22Rv1 (cell line): ENCODE measurements at regions not wholly inside any gene's neighbourhood (a gene's known extent, or its start where the extent isn't known, plus 50 kb on each side); places are given as distances from the start of the nearest gene placed in this dataset.
A peak's percentile ranks its signal among the peaks of the same experiment; 100 is the strongest.

Experiments used
- H3K27ac ChIP-seq: fragments of 450-650 bp; 2 replicates; pipeline ENCODE4 v1.5.1; 2017
- CTCF ChIP-seq: fragments of 450-650 bp; IDR thresholded peaks from 2 replicates; pipeline ENCODE4 v1.5.1; 2017; ENCODE audit warnings: mild to moderate bottlenecking
- ZFX ChIP-seq: fragments of 450-650 bp; IDR thresholded peaks from 2 replicates; pipeline ENCODE4 v1.6.1; 2017; ENCODE audit warnings: antibody characterized with exemption, borderline replicate concordance

GRCh38 chr1:19591482-19592091, 52.5 kb upstream of the NBL1 start:
- TF ChIP-seq CTCF: no peak
- TF ChIP-seq ZFX: no peak
- H3K27ac ChIP-seq: no peak overlapping the region

- no peak for TF ChIP-seq CTCF
- no peak for TF ChIP-seq ZFX
- no peak overlapping the region for H3K27ac ChIP-seq
These were observed 58.6 kb upstream of the NBL1 start for GRCh38 chr1:19585507-19585906.

DNA sequence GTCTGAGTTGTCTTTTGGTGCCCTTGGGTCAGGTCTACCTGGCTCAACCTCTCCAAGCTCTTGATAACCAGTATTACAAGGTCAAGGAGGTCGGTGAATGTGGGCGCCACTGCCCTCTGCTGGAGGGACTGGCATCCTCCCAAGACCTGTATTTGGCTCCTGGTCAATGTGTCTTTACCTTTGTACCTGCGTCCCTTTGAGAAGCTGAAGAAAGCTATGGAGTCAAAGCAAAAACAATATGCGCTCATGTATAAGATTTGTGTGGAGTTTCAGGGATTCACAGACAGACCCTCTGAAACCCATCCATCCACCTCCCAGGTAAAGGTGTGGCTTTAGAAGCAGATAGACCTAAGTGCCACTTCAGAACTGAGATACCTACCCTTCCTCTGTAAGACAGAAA, 61.8 kb upstream of the NBL1 start:
- H3K27ac ChIP-seq: no peak overlapping the region
- TF ChIP-seq ZFX (no peak), CTCF (peak; percentile 88)

- H3K27ac ChIP-seq: no peak overlapping the region
- no peak for TF ChIP-seq CTCF
- no peak for TF ChIP-seq ZFX
These were observed 62.7 kb upstream of the NBL1 start for GRCh38 chr1:19581381-19581780.

GRCh38 chr1:19577561-19577960, 66.5 kb upstream of the NBL1 start:
- TF ChIP-seq CTCF (no peak), ZFX (no peak)
- H3K27ac ChIP-seq: no peak overlapping the region

DNA sequence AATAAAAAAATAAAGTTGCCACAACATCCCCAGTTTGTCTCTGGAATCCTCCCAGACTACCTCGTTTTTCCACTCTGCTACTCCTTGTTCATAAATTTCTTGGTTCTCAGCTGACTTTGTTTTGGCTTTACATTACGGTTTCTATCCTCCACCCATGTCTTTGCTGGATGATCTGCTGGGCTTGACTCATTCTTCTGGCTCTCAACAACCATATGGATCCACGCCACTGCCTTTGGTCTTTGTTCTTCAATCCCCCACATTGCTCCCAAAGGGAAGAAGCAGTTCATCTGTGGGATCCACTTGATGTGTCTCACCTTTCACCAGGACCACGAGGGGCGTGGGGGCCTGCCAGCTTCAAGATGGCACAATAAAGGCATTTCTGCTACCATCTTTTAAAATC, 67.1 kb upstream of the NBL1 start:
- no peak overlapping the region for H3K27ac ChIP-seq
- TF ChIP-seq CTCF (no peak), ZFX (no peak)

DNA sequence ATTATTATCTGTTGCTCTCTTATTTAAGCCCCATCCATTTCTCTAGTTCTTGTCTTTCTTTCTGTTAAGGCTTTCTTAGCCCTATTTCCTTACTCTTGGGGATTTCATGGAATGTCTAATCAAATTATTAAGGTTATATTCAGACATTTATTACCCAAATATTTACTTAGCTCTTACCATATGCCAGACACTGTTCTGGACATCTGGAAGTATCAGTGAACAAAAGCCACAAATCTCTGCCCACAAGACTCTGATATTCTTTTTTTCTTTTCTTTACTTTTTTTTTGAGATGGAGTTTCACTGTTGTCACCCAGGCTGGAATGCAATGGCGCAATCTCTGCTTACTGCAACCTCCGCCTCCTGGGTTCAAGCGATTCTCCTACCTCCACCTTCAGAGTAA, 74.3 kb upstream of the NBL1 start:
- no peak overlapping the region for H3K27ac ChIP-seq
- no peak for TF ChIP-seq CTCF
- no peak for TF ChIP-seq ZFX
